GM23338 (cell line): ENCODE measurements at regions not wholly inside any gene's neighbourhood (a gene's known extent, or its start where the extent isn't known, plus 50 kb on each side); places are given as distances from the start of the nearest gene placed in this dataset.

Source experiments
- ATAC-seq: fragments of 200-7000 bp; cut with Tn5 transposase; 3 replicates; pipeline ENCODE4 v1.9.1; 2020
- DNase-seq: peaks from one replicate; pipeline ENCODE4 v3.0.0-alpha.2; 2015; ENCODE audit warnings: low spot score
- H2AFZ ChIP-seq: fragments of 200-600 bp; sonication (generic); 2 replicates; pipeline ENCODE4 v1.8.0; 2016; ENCODE audit warnings: antibody characterized with exemption, mild to moderate bottlenecking, moderate library complexity
- H3F3A ChIP-seq: fragments of 200-600 bp; sonication (generic); replicated peaks from 2 replicates; pipeline ENCODE4 v1.8.0; 2017; ENCODE audit warnings: antibody characterized with exemption, mixed run types, low read depth
- H3K27ac ChIP-seq: fragments of 200-600 bp; sonication (generic); 2 replicates; pipeline ENCODE4 v1.6.1; 2016; ENCODE audit warnings: low read depth
- H3K27me3 ChIP-seq: fragments of 200-600 bp; sonication (generic); 2 replicates; pipeline ENCODE4 v1.8.0; 2016; ENCODE audit warnings: mild to moderate bottlenecking, mixed run types, moderate library complexity; ENCODE audit not compliant: insufficient read depth
- H3K36me3 ChIP-seq: fragments of 200-600 bp; sonication (generic); 2 replicates; pipeline ENCODE4 v1.8.0; 2016; ENCODE audit warnings: mild to moderate bottlenecking; ENCODE audit not compliant: insufficient read depth
- H3K4me1 ChIP-seq: fragments of 200-600 bp; sonication (generic); 2 replicates; pipeline ENCODE4 v1.8.0; 2016; ENCODE audit warnings: mild to moderate bottlenecking, moderate library complexity; ENCODE audit not compliant: insufficient read depth
- H3K4me2 ChIP-seq: fragments of 200-600 bp; sonication (generic); 2 replicates; pipeline ENCODE4 v1.7.1; 2017; ENCODE audit warnings: mixed run types
- H3K4me3 ChIP-seq: fragments of 200-600 bp; sonication (generic); 2 replicates; pipeline ENCODE4 v1.6.1; 2016; ENCODE audit warnings: mixed run types
- H3K79me2 ChIP-seq: fragments of 200-600 bp; sonication (generic); replicated peaks from 2 replicates; pipeline ENCODE4 v1.8.0; 2017; ENCODE audit warnings: mild to moderate bottlenecking; ENCODE audit not compliant: insufficient read depth
- H3K9me2 ChIP-seq: fragments of 200-600 bp; sonication (generic); 2 replicates; pipeline ENCODE4 v1.8.0; 2017; ENCODE audit not compliant: insufficient read depth
- H4K20me1 ChIP-seq: fragments of 200-600 bp; sonication (generic); replicated peaks from 2 replicates; pipeline ENCODE4 v1.8.0; 2017; ENCODE audit warnings: mild to moderate bottlenecking; ENCODE audit not compliant: insufficient read depth
- H3K27ac Mint-ChIP-seq: 2 replicates; pipeline ENCODE4 v1.8.0; 2020; ENCODE audit warnings: inconsistent platforms, mild to moderate bottlenecking, moderate library complexity, mixed read lengths
- H3K27me3 Mint-ChIP-seq: 3 replicates; pipeline ENCODE4 v1.8.0; 2022; ENCODE audit warnings: low read depth, mild to moderate bottlenecking, moderate library complexity, mixed read lengths, inconsistent platforms; ENCODE audit not compliant: insufficient read depth, poor library complexity
- H3K36me3 Mint-ChIP-seq: 3 replicates; pipeline ENCODE4 v1.8.0; 2021; ENCODE audit warnings: low read depth, mild to moderate bottlenecking, inconsistent platforms, moderate library complexity, mixed read lengths
- H3K4me1 Mint-ChIP-seq: 3 replicates; pipeline ENCODE4 v1.8.0; 2020; ENCODE audit warnings: mild to moderate bottlenecking, inconsistent platforms, mixed read lengths
- H3K4me3 Mint-ChIP-seq: 3 replicates; pipeline ENCODE4 v1.8.0; 2021; ENCODE audit warnings: moderate library complexity, mild to moderate bottlenecking, inconsistent platforms, mixed read lengths
- H3K9me3 Mint-ChIP-seq: 3 replicates; pipeline ENCODE4 v1.8.0; 2020; ENCODE audit warnings: moderate library complexity, mild to moderate bottlenecking, inconsistent platforms, mixed read lengths
- CREB1 ChIP-seq: fragments of 250-450 bp; sonication (Bioruptor Pico); IDR thresholded peaks from 2 replicates; pipeline ENCODE4 v1.5.0; 2020; ENCODE audit warnings: low read depth, mild to moderate bottlenecking, moderate library complexity
- CTCF ChIP-seq, 2 experiments: fragments of 200-600 bp in 1 of 2; sonication (generic) in 1 of 2; conservative IDR thresholded peaks; 2 replicates each; pipeline versions ENCODE4 v1.5.1 to v1.6.1; 2016 to 2017; ENCODE audit warnings: antibody characterized with exemption in 2 of 2, low read depth in 2 of 2, mild to moderate bottlenecking in 2 of 2, moderate library complexity in 1 of 2
- ETS1 ChIP-seq: IDR thresholded peaks from 2 replicates; pipeline ENCODE4 v1.6.1; 2016; ENCODE audit warnings: antibody characterized with exemption
- EZH2 ChIP-seq: fragments of 200-600 bp; sonication (generic); IDR thresholded peaks from one replicate; pipeline ENCODE4 v1.8.0; 2017; ENCODE audit warnings: antibody characterized with exemption, mild to moderate bottlenecking, low read depth; ENCODE audit not compliant: unreplicated experiment
- EZH2phosphoT487 ChIP-seq: fragments of 200-600 bp; sonication (generic); IDR thresholded peaks from one replicate; pipeline ENCODE4 v1.8.1; 2018; ENCODE audit warnings: antibody characterized with exemption; ENCODE audit not compliant: unreplicated experiment
- JUNB ChIP-seq: IDR thresholded peaks from one replicate; pipeline ENCODE4 v1.6.1; 2016; ENCODE audit warnings: antibody characterized with exemption; ENCODE audit not compliant: unreplicated experiment
- NANOG ChIP-seq: IDR thresholded peaks from 2 replicates; pipeline ENCODE4 v1.6.1; 2016; ENCODE audit warnings: antibody characterized with exemption, borderline replicate concordance
- POLR2AphosphoS5 ChIP-seq: IDR thresholded peaks from 2 replicates; pipeline ENCODE4 v1.6.1; 2016; ENCODE audit warnings: antibody characterized with exemption, low read depth
- REST ChIP-seq: IDR thresholded peaks from one replicate; pipeline ENCODE4 v1.6.1; 2018; ENCODE audit warnings: antibody characterized with exemption; ENCODE audit not compliant: unreplicated experiment
- STAT1 ChIP-seq: IDR thresholded peaks from one replicate; pipeline ENCODE4 v1.6.1; 2016; ENCODE audit warnings: antibody characterized with exemption; ENCODE audit not compliant: unreplicated experiment
- ZNF114 ChIP-seq: fragments of 250-450 bp; sonication (Bioruptor Pico); IDR thresholded peaks from 2 replicates; pipeline ENCODE4 v1.5.0; 2020; ENCODE audit warnings: mild to moderate bottlenecking, moderate library complexity
- ZNF331 ChIP-seq: fragments of 250-450 bp; sonication (Bioruptor Pico); IDR thresholded peaks from 2 replicates; pipeline ENCODE4 v1.5.0; 2020; ENCODE audit warnings: low read depth, mild to moderate bottlenecking, moderate library complexity
- ZNF462 ChIP-seq: fragments of 250-450 bp; sonication (Bioruptor Pico); IDR thresholded peaks from 2 replicates; pipeline ENCODE4 v1.5.0; 2020; ENCODE audit warnings: mild to moderate bottlenecking, moderate library complexity

GRCh38 chr3:64304828-64305410 is 79.7 kb upstream of the PRICKLE2 start:
- TF ChIP-seq CTCF (conservative IDR thresholded peaks at IDR 0.05; ENCODE audit: low read depth in 2 of 2) (no peak), STAT1 (no peak), ZNF114 (no peak), ZNF331 (CRISPR knock-in tag) (no peak), EZH2 (no peak), POLR2AphosphoS5 (no peak), ZNF462 (CRISPR knock-in tag) (no peak), JUNB (no peak), ETS1 (no peak), CREB1 (CRISPR knock-in tag) (no peak), REST (no peak), EZH2phosphoT487 (no peak), NANOG (no peak)
- Histone ChIP-seq H3K9me2 (peaks cover 4% of the 10 kb centered on the region; the same call in 1 of the 2 replicates), H3K4me3 (no peak overlapping the region), H3K27ac (no peak overlapping the region), H3K36me3 (no peaks in the 10 kb centered on the region), H3K4me1 (no peaks in the 10 kb centered on the region), H4K20me1 (no peaks in the 10 kb centered on the region), H3K79me2 (no peaks in the 10 kb centered on the region), H3K4me2 (no peak overlapping the region), H2AFZ (no peak overlapping the region), H3K27me3 (no peaks in the 10 kb centered on the region), H3F3A (no peaks in the 10 kb centered on the region)
- Mint-ChIP-seq H3K27me3 (no peaks in the 10 kb centered on the region), H3K4me1 (no peaks in the 10 kb centered on the region), H3K4me3 (no peak overlapping the region), H3K9me3 (no peaks in the 10 kb centered on the region), H3K36me3 (no peaks in the 10 kb centered on the region), H3K27ac (no peak overlapping the region)
- ATAC-seq = no peak
- DNase-seq = no peak
